HFFc6 (cell line): ENCODE measurements at regions not wholly inside any gene's neighbourhood (a gene's known extent, or its start where the extent isn't known, plus 50 kb on each side); places are given as distances from the start of the nearest gene placed in this dataset.

Experiments
- DNase-seq: peaks from one replicate; pipeline ENCODE4 v3.0.0-alpha.2; 2018
- H3K27ac Mint-ChIP-seq: 2 replicates; pipeline ENCODE4 v1.8.0; 2020; ENCODE audit warnings: mild to moderate bottlenecking, mixed read lengths
- H3K27me3 Mint-ChIP-seq: 2 replicates; pipeline ENCODE4 v1.8.0; 2021; ENCODE audit warnings: mild to moderate bottlenecking, moderate library complexity, mixed read lengths; ENCODE audit not compliant: insufficient read depth
- H3K36me3 Mint-ChIP-seq: 2 replicates; pipeline ENCODE4 v1.8.0; 2021; ENCODE audit warnings: low read depth, mixed read lengths
- H3K4me1 Mint-ChIP-seq: 2 replicates; pipeline ENCODE4 v1.8.0; 2020; ENCODE audit warnings: low read depth, mixed read lengths
- H3K4me3 Mint-ChIP-seq: 2 replicates; pipeline ENCODE4 v1.8.0; 2020; ENCODE audit warnings: mild to moderate bottlenecking, moderate library complexity, mixed read lengths
- H3K9me3 Mint-ChIP-seq: 2 replicates; pipeline ENCODE4 v1.8.0; 2020; ENCODE audit warnings: mild to moderate bottlenecking, mixed read lengths
- CTCF ChIP-seq: fragments of 200-600 bp; sonication (generic); IDR thresholded peaks from 2 replicates; pipeline ENCODE4 v1.5.0; 2021; ENCODE audit warnings: antibody characterized with exemption, mild to moderate bottlenecking

GRCh38 chr2:62281663-62282062, 85.7 kb downstream of the B3GNT2 start:
- H3K4me1 Mint-ChIP-seq = no peaks in the 10 kb centered on the region
- no peak overlapping the region for H3K27ac Mint-ChIP-seq
- H3K9me3 Mint-ChIP-seq = peaks cover 46% of the 10 kb centered on the region
- peaks cover 10% of the 10 kb centered on the region for H3K27me3 Mint-ChIP-seq
- DNase-seq = no peak
- H3K36me3 Mint-ChIP-seq = peaks cover 21% of the 10 kb centered on the region
- H3K4me3 Mint-ChIP-seq = no peak overlapping the region
- no peak for TF ChIP-seq CTCF

GRCh38 chr2:62277688-62278087, 81.8 kb downstream of the B3GNT2 start:
- H3K9me3 Mint-ChIP-seq = peaks cover 25% of the 10 kb centered on the region
- no peaks in the 10 kb centered on the region for H3K4me1 Mint-ChIP-seq
- peaks cover 14% of the 10 kb centered on the region for H3K36me3 Mint-ChIP-seq
- no peak for TF ChIP-seq CTCF
- H3K27me3 Mint-ChIP-seq = peaks cover 2% of the 10 kb centered on the region
- DNase-seq = no peak
- H3K27ac Mint-ChIP-seq = no peak overlapping the region
- no peak overlapping the region for H3K4me3 Mint-ChIP-seq
